ENCODE measurements at regions not wholly inside any gene's neighbourhood (a gene's known extent, or its start where the extent isn't known, plus 50 kb on each side); places are given as distances from the start of the nearest gene placed in this dataset.

GRCh38 chr14:86311151-86311550 lies 781.2 kb downstream of the FLRT2 start:
- TF ChIP-seq, protein P1, sequence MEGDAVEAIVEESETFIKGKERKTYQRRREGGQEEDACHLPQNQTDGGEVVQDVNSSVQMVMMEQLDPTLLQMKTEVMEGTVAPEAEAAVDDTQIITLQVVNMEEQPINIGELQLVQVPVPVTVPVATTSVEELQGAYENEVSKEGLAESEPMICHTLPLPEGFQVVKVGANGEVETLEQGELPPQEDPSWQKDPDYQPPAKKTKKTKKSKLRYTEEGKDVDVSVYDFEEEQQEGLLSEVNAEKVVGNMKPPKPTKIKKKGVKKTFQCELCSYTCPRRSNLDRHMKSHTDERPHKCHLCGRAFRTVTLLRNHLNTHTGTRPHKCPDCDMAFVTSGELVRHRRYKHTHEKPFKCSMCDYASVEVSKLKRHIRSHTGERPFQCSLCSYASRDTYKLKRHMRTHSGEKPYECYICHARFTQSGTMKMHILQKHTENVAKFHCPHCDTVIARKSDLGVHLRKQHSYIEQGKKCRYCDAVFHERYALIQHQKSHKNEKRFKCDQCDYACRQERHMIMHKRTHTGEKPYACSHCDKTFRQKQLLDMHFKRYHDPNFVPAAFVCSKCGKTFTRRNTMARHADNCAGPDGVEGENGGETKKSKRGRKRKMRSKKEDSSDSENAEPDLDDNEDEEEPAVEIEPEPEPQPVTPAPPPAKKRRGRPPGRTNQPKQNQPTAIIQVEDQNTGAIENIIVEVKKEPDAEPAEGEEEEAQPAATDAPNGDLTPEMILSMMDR (IDR thresholded peaks at IDR 0.05), result no peak
- TF ChIP-seq POLR2A (IDR thresholded peaks at IDR 0.05), result no peak

All from body of pancreas (tissue), 4 donors.